Activated B cell treated with CpG ODN at 0.5 μM for 24 hours (primary cell): ENCODE measurements at regions not wholly inside any gene's neighbourhood (a gene's known extent, or its start where the extent isn't known, plus 50 kb on each side); places are given as distances from the start of the nearest gene placed in this dataset.

Experiments
- ATAC-seq: fragments of 200-7000 bp; cut with Tn5 transposase; one replicate; pipeline ENCODE4 v1.10.0; 2021; ENCODE audit warnings: low read depth, mild to moderate bottlenecking, moderate library complexity
- CTCF ChIA-PET: fragments of 350-600 bp; sonication (Branson Sonifier 250); formaldehyde crosslinking; loops from one replicate; lab custom pipeline; 2021; ENCODE audit warnings: antibody characterized with exemption; lab: Charles Lee
- POLR2A ChIA-PET: fragments of 350-600 bp; sonication (Branson Sonifier 250); formaldehyde crosslinking; loops from one replicate; lab custom pipeline; 2021; ENCODE audit warnings: antibody characterized with exemption; lab: Charles Lee
- DNase-seq: peaks from one replicate; pipeline ENCODE4 v3.0.0; 2022
- H3K27ac Mint-ChIP-seq: one replicate; pipeline ENCODE4 v1.8.0; 2020; ENCODE audit warnings: mixed read lengths
- H3K27me3 Mint-ChIP-seq: one replicate; pipeline ENCODE4 v1.8.0; 2021; ENCODE audit warnings: mixed read lengths
- H3K36me3 Mint-ChIP-seq: one replicate; pipeline ENCODE4 v1.8.0; 2021; ENCODE audit warnings: low read depth, mixed read lengths
- H3K4me1 Mint-ChIP-seq: one replicate; pipeline ENCODE4 v1.8.0; 2021; ENCODE audit warnings: mixed read lengths
- H3K4me3 Mint-ChIP-seq: one replicate; pipeline ENCODE4 v1.8.0; 2020; ENCODE audit warnings: mild to moderate bottlenecking, mixed read lengths
- H3K9me3 Mint-ChIP-seq: one replicate; pipeline ENCODE4 v1.8.0; 2020; ENCODE audit warnings: mixed read lengths
- CTCF ChIP-seq: fragments of 200-600 bp; IDR thresholded peaks from one replicate; pipeline ENCODE4 v1.8.0; 2022; ENCODE audit warnings: antibody characterized with exemption, mild to moderate bottlenecking
- intact Hi-C: fragments of 100-400 bp; cut with micrococcal nuclease; formaldehyde crosslinking; loops from one replicate; pipeline ENCODE4 v1.15.1; 2024

GRCh38 chr2:66001538-66001937 is 433.4 kb upstream of the MEIS1 start:
- Mint-ChIP-seq H3K36me3 (no peaks in the 10 kb centered on the region), H3K4me1 (no peaks in the 10 kb centered on the region), H3K9me3 (no peaks in the 10 kb centered on the region), H3K27me3 (no peaks in the 10 kb centered on the region), H3K27ac (no peak overlapping the region), H3K4me3 (no peak overlapping the region)
- CTCF ChIA-PET: no interaction called here
- POLR2A ChIA-PET: no interaction called here
- intact Hi-C loops: no loop called here
- no peak for DNase-seq
- no peak for ATAC-seq
- no peak for TF ChIP-seq CTCF

GRCh38 chr2:66000901-66001300 is 434.0 kb upstream of the MEIS1 start:
- intact Hi-C loops: no loop called here
- Mint-ChIP-seq H3K4me1 (no peaks in the 10 kb centered on the region), H3K9me3 (no peaks in the 10 kb centered on the region), H3K27me3 (no peaks in the 10 kb centered on the region), H3K4me3 (no peak overlapping the region), H3K27ac (no peak overlapping the region), H3K36me3 (no peaks in the 10 kb centered on the region)
- TF ChIP-seq CTCF: no peak
- ATAC-seq (no peak), DNase-seq (no peak)
- CTCF ChIA-PET: no interaction called here
- POLR2A ChIA-PET: no interaction called here

- no peak overlapping the region for H3K27ac Mint-ChIP-seq
- no peaks in the 10 kb centered on the region for H3K36me3 Mint-ChIP-seq
- no peak overlapping the region for H3K4me3 Mint-ChIP-seq
- ATAC-seq (no peak), DNase-seq (no peak)
- no peaks in the 10 kb centered on the region for H3K27me3 Mint-ChIP-seq
- ChIA-PET CTCF (no interaction called here), POLR2A (no interaction called here)
- no peaks in the 10 kb centered on the region for H3K9me3 Mint-ChIP-seq
- no peaks in the 10 kb centered on the region for H3K4me1 Mint-ChIP-seq
- intact Hi-C loops: no loop called here
- TF ChIP-seq CTCF: no peak
These were observed 435.1 kb upstream of the MEIS1 start for GRCh38 chr2:65999796-66000195.

GRCh38 chr2:65999103-65999502 is 435.8 kb upstream of the MEIS1 start:
- CTCF ChIA-PET: no interaction called here
- no peaks in the 10 kb centered on the region for H3K36me3 Mint-ChIP-seq
- POLR2A ChIA-PET: no interaction called here
- H3K4me3 Mint-ChIP-seq: no peak overlapping the region
- intact Hi-C loops: no loop called here
- H3K9me3 Mint-ChIP-seq: no peaks in the 10 kb centered on the region
- DNase-seq: no peak
- ATAC-seq: no peak
- no peak overlapping the region for H3K27ac Mint-ChIP-seq
- no peak for TF ChIP-seq CTCF
- no peaks in the 10 kb centered on the region for H3K4me1 Mint-ChIP-seq
- no peaks in the 10 kb centered on the region for H3K27me3 Mint-ChIP-seq

GRCh38 chr2:65997961-65998360 is 437.0 kb upstream of the MEIS1 start:
- Mint-ChIP-seq H3K36me3 (no peaks in the 10 kb centered on the region), H3K27me3 (no peaks in the 10 kb centered on the region), H3K4me1 (no peaks in the 10 kb centered on the region), H3K9me3 (no peaks in the 10 kb centered on the region), H3K4me3 (no peak overlapping the region), H3K27ac (no peak overlapping the region)
- POLR2A ChIA-PET: no interaction called here
- no peak for ATAC-seq
- no peak for TF ChIP-seq CTCF
- intact Hi-C loops: no loop called here
- no peak for DNase-seq
- CTCF ChIA-PET: no interaction called here
